Esophagus muscularis mucosa (tissue), 4 donors: ENCODE measurements at regions not wholly inside any gene's neighbourhood (a gene's known extent, or its start where the extent isn't known, plus 50 kb on each side); places are given as distances from the start of the nearest gene placed in this dataset.
"Not testable (repeated sequence)": the region's sequence is repeated elsewhere in the genome, so short reads cannot be mapped to it uniquely, and the experiment has no call there.

ENCODE experiments used
- CTCF ChIP-seq, 3 experiments: fragments of 200-600 bp in 2 of 3; fragments of 450-650 bp in 1 of 3; sonication (generic) in 2 of 3; IDR thresholded peaks; one replicate each; pipeline ENCODE4 v1.5.1; 2017 to 2019; ENCODE audit warnings: antibody characterized with exemption in 3 of 3, mild to moderate bottlenecking in 2 of 3, moderate library complexity in 1 of 3
- EP300 ChIP-seq: sonication (generic); formaldehyde crosslinking; IDR thresholded peaks from one replicate; pipeline ENCODE4 v1.6.1; 2017; ENCODE audit warnings: antibody characterized with exemption
- POLR2A ChIP-seq: fragments of 450-650 bp; IDR thresholded peaks from one replicate; pipeline ENCODE4 v1.6.1; 2017; ENCODE audit warnings: antibody characterized with exemption, moderate library complexity, mild to moderate bottlenecking, low read depth
- POLR2AphosphoS5 ChIP-seq, 2 donors: sonication (generic); formaldehyde crosslinking; IDR thresholded peaks; one replicate each; pipeline ENCODE4 v1.6.1; 2017; ENCODE audit warnings: antibody characterized with exemption in 2 of 2

DNA sequence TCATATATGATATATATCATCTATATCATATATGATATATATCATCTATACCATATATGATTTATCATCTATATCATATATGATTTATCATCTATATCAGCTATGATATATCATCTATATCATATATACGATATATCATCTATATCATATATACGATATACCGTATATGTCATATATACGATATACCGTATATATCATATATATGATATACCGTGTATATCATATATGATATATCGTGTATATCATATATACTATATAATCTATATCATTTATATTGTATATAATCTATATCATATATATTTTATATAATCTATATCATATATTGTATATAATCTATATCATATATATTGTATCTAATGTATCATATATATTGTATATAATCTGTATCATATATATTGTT is 55.9 kb upstream of the RIMBP3B start:
- not testable (repeated sequence) for TF ChIP-seq EP300; CTCF (IDR thresholded peaks at IDR 0.05); POLR2AphosphoS5 (IDR thresholded peaks at IDR 0.05); POLR2A
